ENCODE measurements at regions not wholly inside any gene's neighbourhood (a gene's known extent, or its start where the extent isn't known, plus 50 kb on each side); places are given as distances from the start of the nearest gene placed in this dataset.

- no peak overlapping the region for H2AK5ac ChIP-seq (ENCODE audit: low read depth, low read length)
- H2BK120ac ChIP-seq (replicated peaks; ENCODE audit: low read depth, low read length) = no peak overlapping the region
- H3K9me3 ChIP-seq (ENCODE audit: insufficient read depth in 2 of 2, low read depth in 1 of 2, low read length in 1 of 2) = no peaks in the 10 kb centered on the region
- TF ChIP-seq SUZ12 (IDR thresholded peaks at IDR 0.05; ENCODE audit: low read length) (no peak), GTF2F1 (IDR thresholded peaks at IDR 0.05; ENCODE audit: borderline replicate concordance, low read depth, low read length) (no peak), SP1 (IDR thresholded peaks at IDR 0.05; ENCODE audit: low read depth, low read length) (no peak)
- H3K56ac ChIP-seq (replicated peaks; ENCODE audit: insufficient read length, low read depth, low read length) = no peak overlapping the region
- H3K27me3 ChIP-seq (replicated peaks in 1 of 4; ENCODE audit: control insufficient read depth in 3 of 4, extremely low read depth in 1 of 4, insufficient read depth in 3 of 4, low read length in 3 of 4) = no peaks in the 10 kb centered on the region
- H3K23me2 ChIP-seq (ENCODE audit: low read depth, low read length) = no peaks in the 10 kb centered on the region
- H3K36me3 ChIP-seq (ENCODE audit: control insufficient read depth in 2 of 4, insufficient read depth in 4 of 4, low read length in 3 of 4) = no peaks in the 10 kb centered on the region
- no peak overlapping the region for H2AFZ ChIP-seq (ENCODE audit: low read length)
- H4K20me1 ChIP-seq (replicated peaks in 1 of 2; ENCODE audit: control insufficient read depth in 1 of 2, insufficient read depth in 2 of 2, low read length in 2 of 2) = no peaks in the 10 kb centered on the region
- H3K18ac ChIP-seq (ENCODE audit: extremely low read depth, low read length) = no peak overlapping the region
- H3K4ac ChIP-seq (replicated peaks; ENCODE audit: insufficient read length, low read depth, low read length) = no peak overlapping the region
- ChIA-PET POLR2A (ENCODE audit: partially characterized antibody) (no interaction called here), CTCF (ENCODE audit: partially characterized antibody) (no interaction called here)
- WGBS, 2 experiments (ENCODE audit: extremely low coverage in 1 of 2, insufficient coverage in 1 of 2, insufficient read length in 1 of 2, insufficient replicate concordance in 2 of 2, low coverage in 1 of 2, low lambda C conversion rate in 2 of 2, missing lambda C conversion rate in 1 of 2) = 64% methylated on average over 4 of the region's 4 CpGs; no CpG with 5 or more reads in 1 of the 2 experiments
- H3K4me3 ChIP-seq (ENCODE audit: extremely low read depth in 1 of 4, insufficient read depth in 2 of 4, low read depth in 3 of 4, low read length in 4 of 4) = no peak overlapping the region
- H3K79me1 ChIP-seq (ENCODE audit: low read depth, low read length) = no peaks in the 10 kb centered on the region
- no peak overlapping the region for H3K9ac ChIP-seq (replicated peaks in 1 of 4; ENCODE audit: extremely low read depth in 1 of 4, low read depth in 3 of 4, low read length in 3 of 4)
- no peak for FAIRE-seq
- no peak overlapping the region for H2BK12ac ChIP-seq (ENCODE audit: low read depth, low read length)
- no peak for DNase-seq (ENCODE audit: low read depth in 1 of 2, low spot score in 2 of 2)
- H3K4me1 ChIP-seq (replicated peaks in 1 of 4; ENCODE audit: control insufficient read depth in 3 of 4, insufficient read depth in 4 of 4, low read length in 3 of 4) = no peaks in the 10 kb centered on the region
- H2BK20ac ChIP-seq (ENCODE audit: low read length) = no peak overlapping the region
- H3K79me2 ChIP-seq (ENCODE audit: control insufficient read depth in 1 of 2, insufficient read depth in 2 of 2, low read length in 2 of 2) = no peaks in the 10 kb centered on the region
- no peak overlapping the region for H3K27ac ChIP-seq (ENCODE audit: low read depth, low read length)
- H3K4me2 ChIP-seq (ENCODE audit: insufficient read depth in 1 of 2, low read depth in 2 of 2, low read length in 2 of 2) = no peak overlapping the region
- no peak overlapping the region for H3K23ac ChIP-seq (ENCODE audit: insufficient read length)
- H4K8ac ChIP-seq (ENCODE audit: extremely low read depth, insufficient read depth, low read length) = no peak overlapping the region
- no peak overlapping the region for H3K14ac ChIP-seq (ENCODE audit: insufficient read length)
- H2BK15ac ChIP-seq (ENCODE audit: low read length) = no peak overlapping the region
- H4K5ac ChIP-seq (ENCODE audit: insufficient read length, low read depth, low read length) = no peak overlapping the region
- no peak overlapping the region for H2BK5ac ChIP-seq (ENCODE audit: low read depth, low read length)
- no peak overlapping the region for H4K91ac ChIP-seq (replicated peaks; ENCODE audit: insufficient read length, low read length)
Measured at GRCh38 chr4:12968345-12968744, 515.8 kb downstream of the RAB28 start.
